Neural cell (in vitro differentiated cells): ENCODE measurements at regions not wholly inside any gene's neighbourhood (a gene's known extent, or its start where the extent isn't known, plus 50 kb on each side); places are given as distances from the start of the nearest gene placed in this dataset.

Experiments used
- H2AFZ ChIP-seq: fragments of 200-600, 300-800 bp; sonication (generic), shearing (Covaris generic); 2 replicates; pipeline ENCODE4 v1.6.0; 2014; ENCODE audit warnings: low read depth, mild to moderate bottlenecking, antibody characterized with exemption, low read length, moderate library complexity
- H3F3A ChIP-seq: fragments of 200-600 bp; shearing (Covaris generic); 2 replicates; pipeline ENCODE4 v1.6.1; 2016; ENCODE audit warnings: mild to moderate bottlenecking, moderate library complexity, mixed read lengths, antibody characterized with exemption, low read length; ENCODE audit not compliant: insufficient read depth, poor library complexity, severe bottlenecking
- H3K27ac ChIP-seq: fragments of 200-600, 300-800 bp; sonication (generic), shearing (Covaris generic); 2 replicates; pipeline ENCODE4 v1.5.1; 2014; ENCODE audit warnings: mild to moderate bottlenecking, low read length, moderate library complexity
- H3K27me3 ChIP-seq: fragments of 300-800, 200-600 bp; sonication (generic), shearing (Covaris generic); 2 replicates; pipeline ENCODE4 v1.6.0; 2014; ENCODE audit warnings: mild to moderate bottlenecking, low read depth, low read length, moderate library complexity; ENCODE audit not compliant: insufficient read depth
- H3K36me3 ChIP-seq: fragments of 300-800, 200-600 bp; sonication (generic), shearing (Covaris generic); 2 replicates; pipeline ENCODE4 v1.5.1; 2014; ENCODE audit warnings: mild to moderate bottlenecking, antibody characterized with exemption, low read length, moderate library complexity; ENCODE audit not compliant: insufficient read depth
- H3K4me2 ChIP-seq: fragments of 300-800, 200-600 bp; sonication (generic), shearing (Covaris generic); 2 replicates; pipeline ENCODE4 v1.6.0; 2014; ENCODE audit warnings: mild to moderate bottlenecking, low read length
- H3K4me3 ChIP-seq: fragments of 300-800, 200-600 bp; sonication (generic), shearing (Covaris generic); 2 replicates; pipeline ENCODE4 v1.5.1; 2014; ENCODE audit warnings: mild to moderate bottlenecking, low read length, moderate library complexity
- H3K79me2 ChIP-seq: fragments of 200-600 bp; shearing (Covaris generic); replicated peaks from 2 replicates; pipeline ENCODE4 v1.6.0; 2014; ENCODE audit warnings: mild to moderate bottlenecking, low read length, moderate library complexity; ENCODE audit not compliant: insufficient read depth
- H3K9ac ChIP-seq: fragments of 300-800, 200-600 bp; sonication (generic), shearing (Covaris generic); 2 replicates; pipeline ENCODE4 v1.6.1; 2016; ENCODE audit warnings: mild to moderate bottlenecking, low read length, mixed read lengths
- H3K9me2 ChIP-seq: fragments of 200-600 bp; shearing (Covaris generic); 2 replicates; pipeline ENCODE4 v1.6.1; 2016; ENCODE audit warnings: mild to moderate bottlenecking, low read length, mixed read lengths; ENCODE audit not compliant: insufficient read depth
- H3K9me3 ChIP-seq: fragments of 200-600, 300-800 bp; sonication (generic), shearing (Covaris generic); 2 replicates; pipeline ENCODE4 v1.6.1; 2016; ENCODE audit warnings: mild to moderate bottlenecking, mixed run types, low read length, moderate library complexity, mixed read lengths
- H4K20me1 ChIP-seq: fragments of 200-600 bp; shearing (Covaris generic); 2 replicates; pipeline ENCODE4 v1.6.1; 2016; ENCODE audit warnings: mild to moderate bottlenecking, mixed run types; ENCODE audit not compliant: insufficient read depth
- EP300 ChIP-seq: fragments of 450-650 bp; conservative IDR thresholded peaks from 2 replicates; pipeline ENCODE4 v1.6.1; 2014; ENCODE audit warnings: antibody characterized with exemption, mild to moderate bottlenecking, moderate library complexity; ENCODE audit not compliant: poor library complexity, severe bottlenecking
- EZH2 ChIP-seq: fragments of 200-600, 300-800 bp; shearing (Covaris generic), sonication (generic); IDR thresholded peaks from 2 replicates; pipeline ENCODE4 v1.6.1; 2014; ENCODE audit warnings: antibody characterized with exemption, low read length, borderline replicate concordance, mild to moderate bottlenecking; ENCODE audit not compliant: insufficient read depth, poor library complexity, severe bottlenecking
- MXI1 ChIP-seq: fragments of 450-650 bp; conservative IDR thresholded peaks from 2 replicates; pipeline ENCODE4 v1.6.1; 2014; ENCODE audit warnings: antibody characterized with exemption, mild to moderate bottlenecking; ENCODE audit not compliant: poor library complexity, severe bottlenecking
- POLR2AphosphoS5 ChIP-seq: IDR thresholded peaks from 2 replicates; pipeline ENCODE4 v1.6.1; 2012
- RAD21 ChIP-seq: fragments of 450-650 bp; conservative IDR thresholded peaks from 2 replicates; pipeline ENCODE4 v1.6.1; 2014; ENCODE audit warnings: antibody characterized with exemption, mild to moderate bottlenecking, moderate library complexity
- SMC3 ChIP-seq: fragments of 450-650 bp; conservative IDR thresholded peaks from 2 replicates; pipeline ENCODE4 v1.6.1; 2014; ENCODE audit warnings: antibody characterized with exemption, mild to moderate bottlenecking, moderate library complexity; ENCODE audit not compliant: poor library complexity
- TAF1 ChIP-seq: IDR thresholded peaks from 2 replicates; pipeline ENCODE4 v1.6.1; 2012; ENCODE audit warnings: low read depth
- TF ChIP-seq, protein P1 (sequence below): fragments of 450-650 bp; IDR thresholded peaks from 2 replicates; pipeline ENCODE4 v1.5.1; 2014; ENCODE audit warnings: antibody characterized with exemption, mild to moderate bottlenecking, moderate library complexity; ENCODE audit not compliant: poor library complexity, severe bottlenecking
- TF ChIP-seq, protein P2 (sequence below): IDR thresholded peaks from 2 replicates; pipeline ENCODE4 v1.6.1; 2012; ENCODE audit warnings: borderline replicate concordance

DNA sequence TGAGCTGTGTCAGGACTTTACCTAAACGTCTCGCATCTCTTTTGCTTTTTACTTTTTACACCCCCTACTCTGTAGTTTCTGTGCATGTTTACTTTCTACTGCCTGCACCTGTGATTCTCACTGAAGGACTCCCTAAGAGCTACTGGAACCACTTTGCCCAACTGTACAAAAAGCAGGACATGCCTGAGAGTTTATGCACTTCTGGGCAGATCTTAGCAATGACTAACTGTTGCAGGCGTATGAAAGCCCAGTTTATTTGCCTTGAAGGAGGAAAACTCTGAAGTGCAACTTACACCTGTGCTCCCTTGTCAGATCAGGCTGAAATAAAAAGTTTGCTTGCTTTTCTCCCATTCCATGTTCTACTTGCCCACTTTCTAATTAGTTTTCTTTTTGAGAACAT lies 467.0 kb upstream of the USP24 start:
- H3K9me2 ChIP-seq, result no peaks in the 10 kb centered on the region
- TF ChIP-seq RAD21, result no peak
- TF ChIP-seq EP300, result no peak
- no peak for TF ChIP-seq MXI1
- TF ChIP-seq POLR2AphosphoS5, result no peak
- TF ChIP-seq, protein P1, sequence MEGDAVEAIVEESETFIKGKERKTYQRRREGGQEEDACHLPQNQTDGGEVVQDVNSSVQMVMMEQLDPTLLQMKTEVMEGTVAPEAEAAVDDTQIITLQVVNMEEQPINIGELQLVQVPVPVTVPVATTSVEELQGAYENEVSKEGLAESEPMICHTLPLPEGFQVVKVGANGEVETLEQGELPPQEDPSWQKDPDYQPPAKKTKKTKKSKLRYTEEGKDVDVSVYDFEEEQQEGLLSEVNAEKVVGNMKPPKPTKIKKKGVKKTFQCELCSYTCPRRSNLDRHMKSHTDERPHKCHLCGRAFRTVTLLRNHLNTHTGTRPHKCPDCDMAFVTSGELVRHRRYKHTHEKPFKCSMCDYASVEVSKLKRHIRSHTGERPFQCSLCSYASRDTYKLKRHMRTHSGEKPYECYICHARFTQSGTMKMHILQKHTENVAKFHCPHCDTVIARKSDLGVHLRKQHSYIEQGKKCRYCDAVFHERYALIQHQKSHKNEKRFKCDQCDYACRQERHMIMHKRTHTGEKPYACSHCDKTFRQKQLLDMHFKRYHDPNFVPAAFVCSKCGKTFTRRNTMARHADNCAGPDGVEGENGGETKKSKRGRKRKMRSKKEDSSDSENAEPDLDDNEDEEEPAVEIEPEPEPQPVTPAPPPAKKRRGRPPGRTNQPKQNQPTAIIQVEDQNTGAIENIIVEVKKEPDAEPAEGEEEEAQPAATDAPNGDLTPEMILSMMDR, result no peak
- TF ChIP-seq, protein P2, sequence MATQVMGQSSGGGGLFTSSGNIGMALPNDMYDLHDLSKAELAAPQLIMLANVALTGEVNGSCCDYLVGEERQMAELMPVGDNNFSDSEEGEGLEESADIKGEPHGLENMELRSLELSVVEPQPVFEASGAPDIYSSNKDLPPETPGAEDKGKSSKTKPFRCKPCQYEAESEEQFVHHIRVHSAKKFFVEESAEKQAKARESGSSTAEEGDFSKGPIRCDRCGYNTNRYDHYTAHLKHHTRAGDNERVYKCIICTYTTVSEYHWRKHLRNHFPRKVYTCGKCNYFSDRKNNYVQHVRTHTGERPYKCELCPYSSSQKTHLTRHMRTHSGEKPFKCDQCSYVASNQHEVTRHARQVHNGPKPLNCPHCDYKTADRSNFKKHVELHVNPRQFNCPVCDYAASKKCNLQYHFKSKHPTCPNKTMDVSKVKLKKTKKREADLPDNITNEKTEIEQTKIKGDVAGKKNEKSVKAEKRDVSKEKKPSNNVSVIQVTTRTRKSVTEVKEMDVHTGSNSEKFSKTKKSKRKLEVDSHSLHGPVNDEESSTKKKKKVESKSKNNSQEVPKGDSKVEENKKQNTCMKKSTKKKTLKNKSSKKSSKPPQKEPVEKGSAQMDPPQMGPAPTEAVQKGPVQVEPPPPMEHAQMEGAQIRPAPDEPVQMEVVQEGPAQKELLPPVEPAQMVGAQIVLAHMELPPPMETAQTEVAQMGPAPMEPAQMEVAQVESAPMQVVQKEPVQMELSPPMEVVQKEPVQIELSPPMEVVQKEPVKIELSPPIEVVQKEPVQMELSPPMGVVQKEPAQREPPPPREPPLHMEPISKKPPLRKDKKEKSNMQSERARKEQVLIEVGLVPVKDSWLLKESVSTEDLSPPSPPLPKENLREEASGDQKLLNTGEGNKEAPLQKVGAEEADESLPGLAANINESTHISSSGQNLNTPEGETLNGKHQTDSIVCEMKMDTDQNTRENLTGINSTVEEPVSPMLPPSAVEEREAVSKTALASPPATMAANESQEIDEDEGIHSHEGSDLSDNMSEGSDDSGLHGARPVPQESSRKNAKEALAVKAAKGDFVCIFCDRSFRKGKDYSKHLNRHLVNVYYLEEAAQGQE, result no peak
- TF ChIP-seq SMC3, result no peak
- TF ChIP-seq EZH2, result no peak
- no peak for TF ChIP-seq TAF1

DNA sequence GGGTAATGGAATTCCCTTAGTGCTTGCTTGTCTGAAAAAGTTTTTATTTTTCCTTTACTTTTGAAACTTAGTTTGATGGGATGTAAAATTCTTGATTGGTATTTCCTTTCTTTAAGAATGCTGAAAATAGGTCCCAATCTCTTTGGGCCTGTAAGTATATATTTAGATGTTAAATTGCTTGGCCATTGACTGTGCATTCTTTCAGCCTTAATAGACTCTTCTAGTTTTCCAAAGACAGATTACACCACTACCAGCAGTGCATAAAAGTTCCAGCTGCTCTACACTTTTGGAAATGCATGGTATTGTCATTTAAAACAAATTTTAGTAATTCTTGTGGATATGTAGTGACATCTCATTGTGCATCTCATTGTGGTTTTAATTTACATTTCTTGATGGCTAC lies 464.8 kb upstream of the USP24 start:
- H3K36me3 ChIP-seq, result no peaks in the 10 kb centered on the region
- H3K9me2 ChIP-seq, result no peaks in the 10 kb centered on the region
- no peaks in the 10 kb centered on the region for H3F3A ChIP-seq
- H3K9ac ChIP-seq, result no peak overlapping the region
- H3K4me3 ChIP-seq, result no peak overlapping the region
- no peak overlapping the region for H3K4me2 ChIP-seq
- TF ChIP-seq TAF1 (no peak), RAD21 (no peak), SMC3 (no peak), POLR2AphosphoS5 (no peak), EP300 (no peak), MXI1 (no peak), EZH2 (no peak)
- TF ChIP-seq, protein P1, result no peak
- TF ChIP-seq, protein P2, result no peak
- no peak overlapping the region for H2AFZ ChIP-seq
- no peaks in the 10 kb centered on the region for H3K79me2 ChIP-seq
- H3K9me3 ChIP-seq, result no peaks in the 10 kb centered on the region
- no peaks in the 10 kb centered on the region for H4K20me1 ChIP-seq
- H3K27ac ChIP-seq, result no peak overlapping the region
- H3K27me3 ChIP-seq, result no peaks in the 10 kb centered on the region

More for the DNA sequence above, 467.0 kb upstream of the USP24 start:
- Histone ChIP-seq H3F3A (no peaks in the 10 kb centered on the region), H3K27ac (no peak overlapping the region), H4K20me1 (no peaks in the 10 kb centered on the region), H3K36me3 (no peaks in the 10 kb centered on the region), H3K4me3 (no peak overlapping the region), H3K4me2 (no peak overlapping the region), H3K9me3 (no peaks in the 10 kb centered on the region), H3K79me2 (no peaks in the 10 kb centered on the region), H2AFZ (no peak overlapping the region), H3K9ac (no peak overlapping the region), H3K27me3 (no peaks in the 10 kb centered on the region)
